Smooth muscle cell of the brain vasculature (primary cell): ENCODE measurements at regions not wholly inside any gene's neighbourhood (a gene's known extent, or its start where the extent isn't known, plus 50 kb on each side); places are given as distances from the start of the nearest gene placed in this dataset.
"Not testable (repeated sequence)": the region's sequence is repeated elsewhere in the genome, so short reads cannot be mapped to it uniquely, and the experiment has no call there.

Source experiments
- DNase-seq: peaks from one replicate; pipeline ENCODE4 v3.0.0-alpha.2; 2012; ENCODE audit warnings: low read depth, low spot score

DNA sequence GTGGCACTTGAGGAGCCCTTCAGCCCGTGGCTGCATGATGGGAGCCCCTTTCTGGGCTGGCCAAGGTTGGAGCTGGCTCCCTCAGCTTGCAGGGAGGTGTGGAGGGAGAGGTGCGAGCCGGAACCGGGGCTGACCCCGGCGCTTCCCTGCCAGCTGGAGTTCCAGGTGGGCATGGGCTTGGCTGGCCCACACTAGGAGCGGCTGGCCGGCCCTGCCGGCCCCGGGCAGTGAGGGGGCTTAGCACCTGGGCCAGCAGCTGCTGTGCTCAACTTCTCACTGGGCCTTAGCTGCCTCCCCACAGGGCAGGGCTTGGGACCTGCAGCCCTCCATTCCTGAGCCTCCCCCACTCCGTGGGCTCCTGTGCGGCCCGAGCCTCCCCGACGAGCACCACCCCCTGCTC, 76.4 kb upstream of the FRG2C start:
- not testable (repeated sequence) for DNase-seq

DNA sequence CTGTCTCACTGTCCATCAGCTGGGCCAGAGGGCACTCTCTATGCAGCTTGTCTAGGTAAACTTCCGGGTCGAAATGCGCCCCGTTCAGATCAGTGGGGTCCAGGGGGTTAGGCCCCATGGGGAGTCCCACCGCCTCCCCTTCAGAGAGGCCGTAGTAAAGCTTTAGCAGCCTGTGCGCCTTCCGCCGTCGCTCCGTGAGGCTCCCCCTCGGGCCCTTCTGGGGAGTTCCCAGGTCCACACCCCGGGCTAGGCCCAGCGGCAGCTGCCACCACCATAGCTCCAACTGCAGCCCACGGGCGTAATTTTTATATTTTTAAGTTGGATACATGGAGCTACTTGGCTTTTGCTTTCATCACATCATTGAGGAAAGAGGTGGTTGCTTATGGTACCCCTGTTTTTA, 73.7 kb upstream of the FRG2C start:
- not testable (repeated sequence) for DNase-seq

DNA sequence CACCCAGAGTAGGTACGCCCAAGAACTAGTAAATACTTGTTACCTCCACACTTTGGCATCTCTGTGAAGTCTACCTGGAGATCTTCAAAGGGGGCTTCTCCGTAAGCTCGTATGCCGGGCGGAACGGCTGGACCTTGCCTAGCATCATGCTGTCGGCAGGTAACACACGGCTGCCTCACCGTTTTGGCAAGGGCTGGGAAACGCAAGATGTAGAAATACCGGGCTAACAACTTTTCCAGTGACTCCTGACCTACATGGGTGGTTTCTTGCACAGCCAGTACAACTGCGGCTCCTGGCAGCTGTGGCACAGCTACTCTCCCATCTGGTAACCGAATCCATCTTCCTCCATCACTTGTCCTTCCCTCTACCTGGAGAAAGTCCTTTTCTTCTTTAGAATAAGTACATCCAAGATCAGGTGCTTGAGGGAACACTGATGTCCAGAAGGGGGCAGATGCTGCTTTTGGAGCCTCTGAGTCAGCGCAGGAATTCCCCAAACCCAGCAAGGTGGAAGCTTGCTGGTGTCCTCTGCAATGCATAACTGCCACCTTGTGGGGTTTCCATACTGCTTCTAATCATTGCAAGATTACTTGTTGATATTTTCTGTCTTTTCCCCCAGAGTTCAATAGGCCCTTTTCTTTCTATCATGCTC, 59.7 kb upstream of the FRG2C start:
- DNase-seq, result not testable (repeated sequence)

GRCh38 chr3:75607996-75608395, 56.1 kb upstream of the FRG2C start:
- DNase-seq, result not testable (repeated sequence)

GRCh38 chr3:75609598-75609997, 54.5 kb upstream of the FRG2C start:
- DNase-seq, result not testable (repeated sequence)

DNA sequence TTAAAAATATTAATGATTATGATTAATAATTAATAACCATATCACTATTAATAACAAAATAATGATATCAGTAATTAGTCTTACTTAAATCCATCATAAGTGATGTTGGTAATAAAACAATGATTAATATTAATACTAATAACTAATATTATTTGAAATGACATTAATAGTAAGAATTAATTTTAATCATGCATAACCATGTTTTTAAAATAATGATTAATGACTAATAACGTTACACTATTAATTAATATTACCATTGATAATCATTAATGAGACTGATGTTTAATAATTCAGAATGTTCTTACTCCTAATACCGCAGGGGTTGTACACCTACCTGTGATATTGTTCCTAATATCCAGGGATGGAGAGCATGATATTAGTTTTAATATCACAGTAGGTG, 53.4 kb upstream of the FRG2C start:
- no peak for DNase-seq

DNA sequence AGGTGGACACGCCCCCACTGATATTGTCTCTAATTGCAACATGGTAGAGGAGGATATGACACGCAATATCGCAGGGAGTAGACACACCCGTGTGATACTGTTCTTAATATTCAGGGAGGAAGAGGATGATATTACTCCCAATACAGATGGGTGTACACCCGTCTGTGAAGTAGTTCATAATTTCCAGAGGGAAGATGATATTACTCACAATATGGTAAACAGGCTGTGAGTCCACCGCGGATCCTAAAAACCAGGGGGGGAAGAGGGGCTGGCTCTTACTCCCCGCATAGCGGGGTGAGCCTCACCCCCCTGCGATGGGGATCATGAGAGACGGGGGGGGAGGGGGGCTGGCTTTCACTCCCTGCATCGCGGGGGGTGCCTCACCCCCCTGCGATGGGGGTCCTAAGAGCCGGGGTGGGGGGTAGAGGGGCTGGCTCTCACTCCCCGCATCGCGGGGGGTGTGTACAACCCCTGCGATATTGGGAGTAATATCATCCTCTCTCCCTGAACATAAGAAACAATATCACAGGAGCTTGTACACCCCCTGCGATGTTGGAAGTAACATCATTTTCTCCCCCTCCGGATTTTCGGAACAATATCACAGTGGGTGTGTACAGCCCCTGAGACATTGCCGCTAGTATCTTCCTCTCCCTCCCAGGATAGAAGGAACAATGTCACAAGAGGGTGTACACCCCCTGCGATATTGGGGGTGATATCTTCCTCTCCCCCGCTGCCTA, 52.2 kb upstream of the FRG2C start:
- DNase-seq, result not testable (repeated sequence)
